Activated CD4-positive, alpha-beta T cell treated with anti-CD3 and anti-CD28 coated beads, Interleukin-2, amount 50 U/mL, for 4 hours (primary cell): ENCODE measurements at regions not wholly inside any gene's neighbourhood (a gene's known extent, or its start where the extent isn't known, plus 50 kb on each side); places are given as distances from the start of the nearest gene placed in this dataset.
"Not testable (repeated sequence)": the region's sequence is repeated elsewhere in the genome, so short reads cannot be mapped to it uniquely, and the experiment has no call there.

Experiments
- DNase-seq, 2 experiments: peaks; one replicate each; pipeline ENCODE4 v3.0.0-alpha.2; 2020

DNA sequence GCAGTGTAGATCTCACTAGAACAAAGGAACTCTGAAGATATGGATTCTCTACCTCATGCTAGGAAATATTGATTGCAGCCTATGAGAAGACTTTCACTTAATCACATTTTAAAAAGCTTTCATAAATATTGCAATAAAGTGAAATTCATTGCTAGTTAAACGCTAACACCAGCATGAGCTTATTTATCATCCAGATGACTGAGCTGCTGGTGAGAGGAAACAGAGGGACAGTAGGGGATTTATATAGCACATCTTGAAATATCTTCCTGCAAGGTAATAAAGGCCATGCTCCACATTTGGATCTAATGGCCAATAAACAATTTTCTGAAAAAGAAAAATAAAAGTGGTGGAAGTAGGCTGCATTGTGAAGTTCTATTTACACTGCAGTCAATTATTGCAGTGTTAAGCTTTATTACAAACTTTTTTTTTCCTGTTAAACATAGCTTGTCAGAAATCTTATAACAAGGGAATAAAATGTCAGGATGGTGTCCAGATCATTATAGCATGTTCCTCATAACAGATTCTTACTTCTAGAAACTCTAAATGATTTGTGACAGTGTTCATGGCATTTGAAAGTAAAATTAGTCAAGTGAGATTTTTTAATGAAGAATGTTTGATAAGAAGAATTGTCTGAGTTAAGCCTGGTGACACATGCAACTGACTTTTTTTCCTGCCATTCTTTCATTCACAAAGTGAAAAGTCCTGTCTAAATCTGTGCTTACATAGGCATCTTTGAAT is 342.6 kb downstream of the DMAC1 start:
- no peak for DNase-seq

- DNase-seq = no peak
Measured at GRCh38 chr9:7456377-7456776, 343.2 kb downstream of the DMAC1 start.

GRCh38 chr9:7454624-7455023 is 345.0 kb downstream of the DMAC1 start:
- no peak for DNase-seq

- DNase-seq = no peak
Measured at GRCh38 chr9:7452378-7452777, 347.2 kb downstream of the DMAC1 start.

GRCh38 chr9:7451062-7451461 is 348.5 kb downstream of the DMAC1 start:
- DNase-seq = no peak

DNA sequence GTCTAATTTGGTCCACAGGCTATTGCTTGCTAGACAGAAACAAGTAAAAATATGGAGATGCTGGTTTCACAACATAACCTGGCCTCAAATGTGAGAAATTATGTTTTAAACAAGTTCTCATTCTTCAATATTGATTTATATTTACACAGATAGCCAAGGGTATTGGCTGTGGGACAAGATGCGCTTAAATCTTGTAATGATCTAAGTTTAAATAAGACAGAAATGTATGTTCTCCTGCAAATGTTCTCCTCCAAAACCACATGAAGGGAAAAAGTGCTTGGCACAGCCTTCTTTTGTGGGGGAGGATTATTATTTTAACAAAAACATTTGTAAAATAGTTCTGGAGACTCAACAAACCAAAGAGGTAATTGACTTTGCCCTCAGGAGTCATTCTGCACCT is 356.0 kb downstream of the DMAC1 start:
- DNase-seq = no peak

GRCh38 chr9:7439355-7439995 is 360.1 kb downstream of the DMAC1 start:
- no peak for DNase-seq

DNA sequence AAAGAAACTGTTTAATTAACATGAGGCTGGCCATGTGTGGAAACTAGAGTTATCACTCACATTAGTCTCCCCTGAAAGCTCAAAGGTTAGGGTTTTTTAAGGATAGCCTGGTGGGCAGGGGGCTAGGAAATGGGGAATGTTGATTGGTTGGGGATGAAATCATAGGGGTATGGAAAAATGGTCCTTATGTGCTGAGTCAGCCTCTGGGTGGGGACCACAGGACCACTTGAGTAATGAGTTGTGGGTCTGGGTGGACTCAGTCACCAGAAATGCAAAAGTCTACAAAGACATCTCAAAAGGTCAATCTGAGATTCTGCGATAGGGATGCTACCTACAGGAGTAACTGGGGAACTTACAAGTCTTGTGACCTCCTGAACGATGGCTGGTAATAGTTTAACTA is 362.8 kb downstream of the DMAC1 start:
- DNase-seq = no peak

DNA sequence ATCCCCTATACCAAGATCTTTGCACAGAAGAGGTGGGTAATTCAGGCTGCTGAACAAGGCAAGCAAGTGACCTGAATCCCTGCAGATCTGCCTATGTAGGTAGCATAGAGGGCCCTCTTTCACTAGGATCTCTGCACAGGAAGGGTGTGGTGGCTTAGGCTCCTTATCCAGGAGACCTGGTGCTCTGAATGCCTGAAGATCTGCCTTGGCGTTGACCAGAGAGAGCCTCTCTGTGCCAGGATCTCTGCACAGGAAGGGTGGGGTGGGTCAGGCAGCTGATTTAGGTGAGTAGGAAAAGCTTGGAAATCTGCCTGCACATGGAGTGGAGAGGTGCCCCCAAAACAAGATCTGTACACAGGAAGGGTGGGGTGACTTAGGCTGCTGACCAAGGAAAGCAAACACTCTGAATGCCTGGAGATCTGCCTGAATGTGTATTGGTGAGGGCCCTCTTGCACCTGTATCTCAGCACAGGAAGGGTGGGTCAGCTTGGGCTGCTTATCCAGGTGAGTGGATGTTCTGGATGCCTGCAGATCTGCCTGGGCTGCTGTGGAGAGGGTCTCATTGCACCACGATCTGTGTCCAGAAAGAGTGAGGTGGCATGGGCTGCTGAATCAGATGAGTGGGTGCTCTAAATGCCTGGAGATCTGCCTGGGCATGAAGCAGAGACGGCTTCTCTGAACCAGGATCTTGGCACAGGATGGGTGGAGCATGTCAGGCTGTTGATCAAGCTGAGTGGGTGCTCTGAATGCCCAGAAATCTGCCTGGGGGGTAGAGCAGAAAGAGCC is 365.9 kb downstream of the DMAC1 start:
- DNase-seq = no peak

- no peak for DNase-seq
Measured at GRCh38 chr9:7432989-7433388, 366.6 kb downstream of the DMAC1 start.

DNA sequence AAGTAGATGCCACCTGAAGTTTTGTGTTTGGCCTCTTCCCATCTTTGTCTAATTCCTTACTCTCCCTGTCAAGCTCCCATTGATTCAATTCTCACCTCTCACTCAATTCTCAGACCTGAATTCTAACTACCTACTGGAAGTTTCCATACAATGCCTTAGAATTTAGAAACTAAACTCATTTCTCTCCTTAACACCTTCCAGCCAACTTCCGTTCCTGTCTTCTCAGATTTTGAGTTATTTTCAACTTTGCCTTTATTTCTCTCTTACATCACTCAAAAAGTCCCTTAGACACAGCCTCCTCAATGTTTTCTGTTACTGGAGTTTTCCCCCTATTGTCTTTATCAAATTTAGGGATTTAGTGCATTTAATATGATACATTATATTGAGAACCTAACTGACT is 382.2 kb downstream of the DMAC1 start:
- not testable (repeated sequence) for DNase-seq

- no peak for DNase-seq
Measured at GRCh38 chr9:7415836-7416235, 383.7 kb downstream of the DMAC1 start.

DNA sequence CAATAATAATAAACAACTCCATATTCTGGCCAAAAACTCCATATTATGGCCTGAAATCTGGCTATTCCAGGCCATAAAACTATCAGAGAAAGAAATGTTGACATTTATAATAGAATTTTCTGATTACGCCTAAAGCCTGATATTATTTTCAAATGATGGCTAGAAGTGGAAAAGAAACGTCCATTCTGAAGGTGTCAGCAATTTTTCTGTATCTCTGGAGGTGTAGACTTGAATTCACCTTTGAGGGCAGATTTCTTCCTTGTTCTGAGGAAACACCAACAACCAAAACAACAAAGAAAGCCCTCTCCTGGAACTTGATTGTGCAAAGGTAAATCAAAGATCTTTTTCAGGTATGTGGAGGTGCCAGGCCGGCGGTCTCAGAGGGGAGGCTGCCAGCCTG is 390.7 kb downstream of the DMAC1 start:
- no peak for DNase-seq

DNA sequence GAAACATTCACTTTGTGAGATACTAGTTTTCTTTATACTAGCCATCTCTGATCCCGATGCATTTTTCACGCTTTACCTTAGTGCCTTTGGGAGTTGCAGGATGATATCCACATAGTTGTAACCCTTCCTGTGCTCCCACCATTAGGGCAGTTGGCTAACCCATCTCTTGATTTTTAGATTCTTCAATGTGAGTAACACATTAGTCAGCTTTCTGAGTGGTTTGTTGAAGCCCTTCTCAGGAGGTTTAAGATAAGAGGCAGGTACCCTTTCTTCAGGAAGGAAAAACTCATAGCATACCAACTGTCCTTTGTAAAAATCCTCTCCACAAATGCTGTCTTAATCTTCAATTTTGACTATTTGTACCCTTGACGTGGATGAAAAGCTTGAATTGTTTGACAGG is 392.3 kb downstream of the DMAC1 start:
- no peak for DNase-seq

- DNase-seq = no peak
Measured at GRCh38 chr9:7405924-7406604, 393.5 kb downstream of the DMAC1 start.

DNA sequence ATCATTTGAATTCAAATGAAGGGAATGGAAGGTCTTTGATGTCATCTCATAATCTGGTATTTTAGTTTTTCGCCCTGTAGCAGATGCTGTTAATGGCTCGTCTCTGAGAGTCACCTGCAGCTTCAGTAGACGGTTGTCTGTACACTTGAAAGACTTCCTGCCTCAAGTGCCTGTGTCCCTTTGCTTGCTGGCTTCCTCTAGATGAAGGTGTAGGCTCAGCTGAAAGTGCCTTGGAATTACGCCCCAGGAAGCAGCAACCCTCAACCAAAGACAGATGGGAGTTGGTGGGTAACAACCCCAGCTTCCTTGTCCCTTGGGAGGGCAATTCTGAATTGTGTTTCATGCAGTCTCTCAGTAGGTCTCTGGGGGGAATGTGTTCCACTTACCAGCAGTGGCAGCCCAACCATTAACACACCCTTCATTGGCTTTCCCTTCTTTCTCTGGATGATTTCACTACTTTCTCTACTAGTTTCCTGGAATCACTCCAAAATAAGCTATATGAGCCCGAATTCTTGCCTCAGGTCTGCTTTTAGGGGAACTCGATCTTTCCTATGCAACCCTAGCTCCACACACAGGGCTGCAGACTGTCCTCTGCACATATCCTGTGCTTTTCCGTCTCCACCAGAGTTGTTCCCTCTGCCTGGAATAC is 395.6 kb downstream of the DMAC1 start:
- DNase-seq = no peak

DNA sequence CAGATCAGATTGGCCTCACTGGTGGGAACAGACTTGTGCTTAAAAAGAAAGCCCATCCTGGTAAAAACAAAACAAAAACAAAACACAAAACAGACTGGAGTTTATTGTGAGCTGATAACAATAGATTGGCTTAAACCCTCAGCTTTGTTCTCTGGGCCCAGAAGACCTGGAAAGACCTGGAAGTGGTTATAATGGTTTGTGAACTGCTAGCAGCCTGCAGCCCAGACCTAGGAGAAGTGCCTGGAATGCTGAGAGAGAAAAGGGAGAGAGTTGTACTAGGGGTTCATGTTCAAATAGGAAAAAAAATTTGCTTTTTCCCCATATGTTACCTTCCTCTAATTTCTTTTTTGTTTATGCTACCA is 396.6 kb downstream of the DMAC1 start:
- no peak for DNase-seq

DNA sequence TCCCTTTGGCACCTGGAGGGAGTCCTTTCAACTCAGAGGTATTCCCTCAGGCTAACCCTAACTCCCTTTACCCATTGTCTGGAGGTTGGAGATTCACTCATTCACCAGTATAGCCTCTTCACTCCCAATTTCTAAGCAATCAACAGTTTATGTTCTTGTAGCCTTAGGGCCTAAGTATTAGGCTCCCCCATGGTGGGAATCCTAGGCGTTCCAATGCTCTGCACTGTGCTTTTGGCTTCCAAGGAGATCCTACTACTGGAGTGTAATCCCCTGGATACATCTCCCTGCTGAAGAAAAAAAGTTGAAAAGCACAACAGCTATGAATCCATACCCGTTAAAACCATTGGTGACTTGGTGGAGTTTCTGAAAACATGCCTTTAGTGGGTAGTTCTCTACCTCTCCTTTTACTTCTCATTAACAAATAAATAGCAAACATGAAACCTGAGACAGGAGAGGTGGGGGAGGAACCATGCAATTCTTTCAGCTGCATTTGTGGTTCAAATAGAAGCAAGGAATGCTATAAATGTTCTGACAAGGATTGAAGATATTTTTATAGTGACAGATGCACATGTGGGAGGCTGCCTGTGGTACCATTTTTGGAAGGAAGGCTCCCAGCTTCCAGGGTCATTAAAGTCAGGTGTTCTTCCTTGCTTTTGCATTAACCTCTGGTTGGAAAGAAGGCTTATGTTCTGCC is 397.1 kb downstream of the DMAC1 start:
- DNase-seq = no peak

GRCh38 chr9:7401116-7401515 is 398.5 kb downstream of the DMAC1 start:
- DNase-seq = no peak

- DNase-seq = no peak
Measured at GRCh38 chr9:7394002-7394774, 405.4 kb downstream of the DMAC1 start.

GRCh38 chr9:7392148-7392547 is 407.4 kb downstream of the DMAC1 start:
- DNase-seq = no peak

DNA sequence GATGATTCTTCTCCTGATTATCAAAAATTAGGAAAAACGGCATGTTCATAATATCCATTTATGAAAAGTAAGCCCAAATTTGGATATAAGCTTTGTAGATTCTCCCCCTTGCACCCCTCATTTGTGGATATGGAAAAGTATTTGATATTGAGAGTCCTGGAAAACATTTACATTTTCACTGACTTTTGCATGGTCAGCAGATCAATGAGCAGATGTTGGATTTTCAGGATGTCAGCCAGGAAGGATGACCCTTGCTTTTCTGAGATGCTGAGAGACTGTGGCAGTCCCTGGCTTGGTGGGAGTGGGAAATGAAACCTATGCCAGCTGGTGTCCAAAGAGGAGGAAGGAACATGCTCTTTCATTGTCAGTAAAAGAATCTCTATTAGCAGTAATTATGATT is 410.8 kb downstream of the DMAC1 start:
- no peak for DNase-seq
